A549 (cell line): ENCODE measurements at regions not wholly inside any gene's neighbourhood (a gene's known extent, or its start where the extent isn't known, plus 50 kb on each side); places are given as distances from the start of the nearest gene placed in this dataset.

Experiments used
- ATAC-seq, 2 experiments: fragments of 200-7000 bp in 1 of 2; fragments of >200 bp in 1 of 2; cut with Nextera tagmentation in 1 of 2; cut with Tn5 transposase in 1 of 2; 3 replicates each; pipeline versions ENCODE4 v1.8.0 to v1.9.1; 2018 to 2020; ENCODE audit warnings: mild to moderate bottlenecking in 1 of 2, moderate library complexity in 1 of 2
- CTCF ChIA-PET: fragments of 300-600 bp; sonication (Branson Sonifier 250); formaldehyde crosslinking; extraction: SDS; loops from one replicate; lab custom pipeline; 2021; ENCODE audit warnings: antibody characterized with exemption, inconsistent platforms; lab: Yijun Ruan, JAX
- POLR2A ChIA-PET: fragments of 350-600 bp; formaldehyde crosslinking; extraction: SDS; loops from one replicate; lab custom pipeline; 2021; ENCODE audit warnings: antibody characterized with exemption, inconsistent platforms; lab: Yijun Ruan, JAX
- DNase-seq, 2 experiments: peaks; one replicate each; pipeline versions ENCODE4 v3.0.0 to v3.0.0-alpha.2; 2011 to 2016; ENCODE audit warnings: low read depth in 1 of 2, low spot score in 1 of 2
- FAIRE-seq: peaks from 2 replicates; lab custom pipeline; 2011; peaks lifted over from hg19 to GRCh38; lab: Jason Lieb, UNC
- H3K27ac ChIP-seq, 2 experiments: fragments of >200 bp; sonication (Bioruptor Twin); formaldehyde crosslinking; 3 replicates each; pipeline ENCODE4 v1.5.1; 2016 to 2017
- H3K4me1 ChIP-seq: fragments of >200 bp; sonication (Bioruptor Twin); formaldehyde crosslinking; 3 replicates; pipeline ENCODE4 v1.6.1; 2016
- H3K4me2 ChIP-seq: fragments of >200 bp; sonication (Bioruptor Twin); formaldehyde crosslinking; 3 replicates; pipeline ENCODE4 v1.6.1; 2016
- H3K4me3 ChIP-seq: fragments of >200 bp; sonication (Bioruptor Twin); formaldehyde crosslinking; 3 replicates; pipeline ENCODE4 v1.5.1; 2016
- H3K9me3 ChIP-seq: fragments of >200 bp; sonication (Bioruptor Twin); formaldehyde crosslinking; 3 replicates; pipeline ENCODE4 v1.6.1; 2016
- CEBPB ChIP-seq, 2 experiments: fragments of >200 bp in 1 of 2; sonication (Bioruptor Twin) in 1 of 2; formaldehyde crosslinking in 1 of 2; IDR thresholded peaks; 2 replicates each; pipeline ENCODE4 v1.6.1; 2012 to 2016
- E2F6 ChIP-seq: IDR thresholded peaks from 2 replicates; pipeline ENCODE4 v1.6.1; 2012; ENCODE audit warnings: low read depth, borderline replicate concordance
- FOSL2 ChIP-seq, 2 experiments: fragments of 450-650 bp in 1 of 2; fragments of >200 bp in 1 of 2; sonication (Bioruptor Twin) in 1 of 2; formaldehyde crosslinking; IDR thresholded peaks; 2 replicates each; pipeline versions ENCODE4 v1.5.0 to v1.6.1; 2016 to 2020; ENCODE audit warnings: mild to moderate bottlenecking in 1 of 2, moderate library complexity in 1 of 2
- HDAC2 ChIP-seq: fragments of 200-600 bp; sonication (generic); IDR thresholded peaks from 2 replicates; pipeline ENCODE4 v1.6.1; 2016
- HEYL ChIP-seq: fragments of 250-450 bp; sonication (Bioruptor Pico); IDR thresholded peaks from 2 replicates; pipeline ENCODE4 v1.8.0; 2021; ENCODE audit warnings: mild to moderate bottlenecking, moderate library complexity
- HOXB13 ChIP-seq: fragments of 250-450 bp; sonication (Bioruptor Pico); IDR thresholded peaks from 2 replicates; pipeline ENCODE4 v1.5.0; 2020; ENCODE audit warnings: low read depth, mild to moderate bottlenecking, moderate library complexity
- JUN ChIP-seq, 2 experiments: fragments of >200 bp; sonication (Bioruptor Twin); formaldehyde crosslinking; IDR thresholded peaks; 2 replicates in 1 of 2; 3 replicates in 1 of 2; pipeline ENCODE4 v1.6.1; 2016 to 2017
- JUNB ChIP-seq: fragments of >200 bp; sonication (Bioruptor Twin); formaldehyde crosslinking; IDR thresholded peaks from 2 replicates; pipeline ENCODE4 v1.6.1; 2016
- KDM1A ChIP-seq: fragments of 200-600 bp; sonication (generic); IDR thresholded peaks from 2 replicates; pipeline ENCODE4 v1.6.1; 2016; ENCODE audit warnings: low read depth, mild to moderate bottlenecking
- KDM5A ChIP-seq: fragments of 200-600 bp; sonication (generic); IDR thresholded peaks from 2 replicates; pipeline ENCODE4 v1.6.1; 2016; ENCODE audit warnings: antibody characterized with exemption, mild to moderate bottlenecking
- MAFK ChIP-seq: fragments of 450-650 bp; IDR thresholded peaks from 2 replicates; pipeline ENCODE4 v1.6.1; 2014; ENCODE audit not compliant: partially characterized antibody
- NFE2L2 ChIP-seq: fragments of 150-350 bp; conservative IDR thresholded peaks from 2 replicates; pipeline ENCODE4 v1.6.1; 2014; ENCODE audit warnings: low read length
- NR3C1 ChIP-seq: fragments of >200 bp; sonication (Bioruptor Twin); formaldehyde crosslinking; IDR thresholded peaks from 3 replicates; pipeline ENCODE4 v1.6.1; 2017
- RAD21 ChIP-seq, 2 experiments: fragments of >200 bp in 1 of 2; sonication (Bioruptor Twin) in 1 of 2; formaldehyde crosslinking in 1 of 2; IDR thresholded peaks in 1 of 2; conservative IDR thresholded peaks in 1 of 2; 2 replicates in 1 of 2; 3 replicates in 1 of 2; pipeline ENCODE4 v1.6.1; 2012 to 2018; ENCODE audit warnings: inconsistent platforms in 1 of 2
- RARB ChIP-seq: fragments of 250-450 bp; sonication (Bioruptor Pico); IDR thresholded peaks from 2 replicates; pipeline ENCODE4 v1.8.0; 2021; ENCODE audit warnings: mild to moderate bottlenecking, moderate library complexity
- RCOR1 ChIP-seq: fragments of 150-350 bp; IDR thresholded peaks from 2 replicates; pipeline ENCODE4 v1.6.1; 2014; ENCODE audit warnings: antibody characterized with exemption, low read length, low read depth
- REST ChIP-seq: fragments of 200-600 bp; sonication (generic); IDR thresholded peaks from 2 replicates; pipeline ENCODE4 v1.6.1; 2016; ENCODE audit warnings: antibody characterized with exemption, mild to moderate bottlenecking, moderate library complexity
- RFX5 ChIP-seq: fragments of 450-650 bp; IDR thresholded peaks from 2 replicates; pipeline ENCODE4 v1.7.1; 2014; ENCODE audit warnings: antibody characterized with exemption, mild to moderate bottlenecking, moderate library complexity
- SMC3 ChIP-seq: fragments of >200 bp; sonication (Bioruptor Twin); formaldehyde crosslinking; IDR thresholded peaks from 3 replicates; pipeline ENCODE4 v1.6.1; 2018; ENCODE audit warnings: inconsistent platforms
- TP53 ChIP-seq: fragments of 250-450 bp; sonication (Bioruptor Pico); IDR thresholded peaks from 2 replicates; pipeline ENCODE4 v1.5.0; 2021; ENCODE audit warnings: mild to moderate bottlenecking, moderate library complexity
- USF2 ChIP-seq: fragments of 450-650 bp; IDR thresholded peaks from 2 replicates; pipeline ENCODE4 v1.6.1; 2014; ENCODE audit warnings: antibody characterized with exemption
- ZC3H11A ChIP-seq: fragments of 450-650 bp; IDR thresholded peaks from 2 replicates; pipeline ENCODE4 v1.6.1; 2014; ENCODE audit warnings: antibody characterized with exemption, mild to moderate bottlenecking
- ZNF302 ChIP-seq: fragments of 250-450 bp; sonication (Bioruptor Pico); IDR thresholded peaks from 2 replicates; pipeline ENCODE4 v1.9.0; 2021; ENCODE audit warnings: inconsistent platforms, mild to moderate bottlenecking, moderate library complexity
- WGBS: methylation state at CpG from one replicate; pipeline ENCODE4 v1.1.6; 2017; ENCODE audit errors: missing lambda C conversion rate; 5-methylcytosine and 5-hydroxymethylcytosine counted together
- TF ChIP-seq, protein P1 (sequence below): fragments of 150-350 bp; IDR thresholded peaks from 2 replicates; pipeline ENCODE4 v1.6.1; 2014; ENCODE audit warnings: low read depth, mild to moderate bottlenecking, low read length
- TF ChIP-seq, protein P2 (sequence below): fragments of >200 bp; sonication (Bioruptor Twin); formaldehyde crosslinking; IDR thresholded peaks from 3 replicates; pipeline ENCODE4 v1.5.1; 2016

- ATAC-seq (no peak), DNase-seq (no peak), FAIRE-seq (no peak)
- CTCF ChIA-PET: no interaction called here
- POLR2A ChIA-PET: no interaction called here
- TF ChIP-seq E2F6 (no peak), KDM5A (no peak), JUN (IDR thresholded peaks at IDR 0.05) (no peak), JUNB (no peak), HOXB13 (no peak), HDAC2 (no peak), SMC3 (no peak), MAFK (no peak), NFE2L2 (no peak), REST (no peak), CEBPB (IDR thresholded peaks at IDR 0.05) (no peak), ZNF302 (CRISPR knock-in tag) (no peak), HEYL (CRISPR knock-in tag) (no peak), TP53 (CRISPR knock-in tag) (no peak), RAD21 (conservative IDR thresholded peaks at IDR 0.05 in 1 of 2, IDR thresholded peaks at IDR 0.05 in 1 of 2) (no peak), KDM1A (no peak), ZC3H11A (no peak)
- TF ChIP-seq, protein P1, sequence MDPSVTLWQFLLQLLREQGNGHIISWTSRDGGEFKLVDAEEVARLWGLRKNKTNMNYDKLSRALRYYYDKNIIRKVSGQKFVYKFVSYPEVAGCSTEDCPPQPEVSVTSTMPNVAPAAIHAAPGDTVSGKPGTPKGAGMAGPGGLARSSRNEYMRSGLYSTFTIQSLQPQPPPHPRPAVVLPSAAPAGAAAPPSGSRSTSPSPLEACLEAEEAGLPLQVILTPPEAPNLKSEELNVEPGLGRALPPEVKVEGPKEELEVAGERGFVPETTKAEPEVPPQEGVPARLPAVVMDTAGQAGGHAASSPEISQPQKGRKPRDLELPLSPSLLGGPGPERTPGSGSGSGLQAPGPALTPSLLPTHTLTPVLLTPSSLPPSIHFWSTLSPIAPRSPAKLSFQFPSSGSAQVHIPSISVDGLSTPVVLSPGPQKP: no peak
- TF ChIP-seq, all 56 proteins: peak for 0
- Histone ChIP-seq H3K4me2 (no peak overlapping the region), H3K4me1 (no peaks in the 10 kb centered on the region), H3K4me3 (no peak overlapping the region), H3K9me3 (no peaks in the 10 kb centered on the region), H3K27ac (no peak overlapping the region)
- WGBS: 69% methylated on average over 2 of the region's 2 CpGs
These were observed 364.1 kb downstream of the CGGBP1 start for GRCh38 chr3:87694678-87695077.

GRCh38 chr3:87691109-87691508 is 367.7 kb downstream of the CGGBP1 start:
- no peak for FAIRE-seq
- POLR2A ChIA-PET: no interaction called here
- TF ChIP-seq NR3C1 (no peak), RARB (CRISPR knock-in tag) (no peak), ZNF302 (CRISPR knock-in tag) (no peak), SMC3 (no peak), USF2 (no peak), RCOR1 (no peak), FOSL2 (IDR thresholded peaks at IDR 0.05) (no peak), FOSL2 (CRISPR knock-in tag; IDR thresholded peaks at IDR 0.05) (no peak), REST (no peak), RFX5 (no peak), E2F6 (no peak)
- TF ChIP-seq, protein P2, sequence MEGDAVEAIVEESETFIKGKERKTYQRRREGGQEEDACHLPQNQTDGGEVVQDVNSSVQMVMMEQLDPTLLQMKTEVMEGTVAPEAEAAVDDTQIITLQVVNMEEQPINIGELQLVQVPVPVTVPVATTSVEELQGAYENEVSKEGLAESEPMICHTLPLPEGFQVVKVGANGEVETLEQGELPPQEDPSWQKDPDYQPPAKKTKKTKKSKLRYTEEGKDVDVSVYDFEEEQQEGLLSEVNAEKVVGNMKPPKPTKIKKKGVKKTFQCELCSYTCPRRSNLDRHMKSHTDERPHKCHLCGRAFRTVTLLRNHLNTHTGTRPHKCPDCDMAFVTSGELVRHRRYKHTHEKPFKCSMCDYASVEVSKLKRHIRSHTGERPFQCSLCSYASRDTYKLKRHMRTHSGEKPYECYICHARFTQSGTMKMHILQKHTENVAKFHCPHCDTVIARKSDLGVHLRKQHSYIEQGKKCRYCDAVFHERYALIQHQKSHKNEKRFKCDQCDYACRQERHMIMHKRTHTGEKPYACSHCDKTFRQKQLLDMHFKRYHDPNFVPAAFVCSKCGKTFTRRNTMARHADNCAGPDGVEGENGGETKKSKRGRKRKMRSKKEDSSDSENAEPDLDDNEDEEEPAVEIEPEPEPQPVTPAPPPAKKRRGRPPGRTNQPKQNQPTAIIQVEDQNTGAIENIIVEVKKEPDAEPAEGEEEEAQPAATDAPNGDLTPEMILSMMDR: no peak

More at GRCh38 chr3:87691109-87691508, 367.7 kb downstream of the CGGBP1 start:
- Histone ChIP-seq H3K9me3 (no peaks in the 10 kb centered on the region), H3K4me2 (no peak overlapping the region), H3K27ac (no peak overlapping the region), H3K4me3 (no peak overlapping the region), H3K4me1 (no peaks in the 10 kb centered on the region)
- WGBS: 86% methylated on average over 5 of the region's 5 CpGs
- no peak for DNase-seq
- CTCF ChIA-PET: no interaction called here
- ATAC-seq: no peak
